HL-60/S4 treated with retinoic acid at 250 ng/mL for 4 days and 3 days (cell line): ENCODE measurements at regions not wholly inside any gene's neighbourhood (a gene's known extent, or its start where the extent isn't known, plus 50 kb on each side); places are given as distances from the start of the nearest gene placed in this dataset.

Experiments used
- in situ Hi-C: fragments of 300-500 bp; cut with MboI; formaldehyde crosslinking; loops from 2 replicates; pipeline ENCODE4 v1.7.0; 2022; ENCODE audit warnings: low sequenced_read_pairs

- in situ Hi-C loops = no loop called here
Measured at GRCh38 chr18:77733292-77733903, 483.8 kb downstream of the GALR1 start.

- in situ Hi-C loops = no loop called here
Measured at GRCh38 chr18:77736842-77737241, 487.2 kb downstream of the GALR1 start.

- in situ Hi-C loops = no loop called here
Measured at GRCh38 chr18:77737405-77737804, 487.8 kb downstream of the GALR1 start.

GRCh38 chr18:77749089-77749488 is 499.4 kb downstream of the GALR1 start:
- in situ Hi-C loops = no loop called here

- in situ Hi-C loops = no loop called here
Measured at GRCh38 chr18:77750006-77750405, 500.4 kb downstream of the GALR1 start.

GRCh38 chr18:77754475-77755044 is 504.9 kb downstream of the GALR1 start:
- in situ Hi-C loops = no loop called here

- in situ Hi-C loops = no loop called here
Measured at GRCh38 chr18:77755187-77755586, 505.5 kb downstream of the GALR1 start.

- in situ Hi-C loops = no loop called here
Measured at GRCh38 chr18:77761332-77761731, 511.7 kb downstream of the GALR1 start.

- in situ Hi-C loops = no loop called here
Measured at GRCh38 chr18:77762014-77762413, 512.4 kb downstream of the GALR1 start.

GRCh38 chr18:77762642-77763041 is 513.0 kb downstream of the GALR1 start:
- in situ Hi-C loops = no loop called here

- in situ Hi-C loops = no loop called here
Measured at GRCh38 chr18:77763530-77764145, 514.0 kb downstream of the GALR1 start.

- in situ Hi-C loops = no loop called here
Measured at GRCh38 chr18:77765468-77765867, 515.8 kb downstream of the GALR1 start.

GRCh38 chr18:77766421-77766820 is 516.8 kb downstream of the GALR1 start:
- in situ Hi-C loops = no loop called here

GRCh38 chr18:77772177-77772576 is 522.5 kb downstream of the GALR1 start:
- in situ Hi-C loops = no loop called here

- in situ Hi-C loops = no loop called here
Measured at GRCh38 chr18:77776104-77776503, 526.5 kb downstream of the GALR1 start.

- in situ Hi-C loops = no loop called here
Measured at GRCh38 chr18:77777163-77777562, 527.5 kb downstream of the GALR1 start.

- in situ Hi-C loops = no loop called here
Measured at GRCh38 chr18:77784759-77785379, 535.2 kb downstream of the GALR1 start.

- in situ Hi-C loops = no loop called here
Measured at GRCh38 chr18:77785415-77785975, 535.8 kb downstream of the GALR1 start.

- in situ Hi-C loops = no loop called here
Measured at GRCh38 chr18:77803024-77803423, 553.4 kb downstream of the GALR1 start.

GRCh38 chr18:77804382-77804781 is 554.7 kb downstream of the GALR1 start:
- in situ Hi-C loops = no loop called here

- in situ Hi-C loops = no loop called here
Measured at GRCh38 chr18:77807650-77808049, 558.0 kb downstream of the GALR1 start.

- in situ Hi-C loops = no loop called here
Measured at GRCh38 chr18:77811503-77811902, 561.9 kb downstream of the GALR1 start.
